HS-5 (cell line): ENCODE measurements at regions not wholly inside any gene's neighbourhood (a gene's known extent, or its start where the extent isn't known, plus 50 kb on each side); places are given as distances from the start of the nearest gene placed in this dataset.

ENCODE experiments used
- DNase-seq: peaks from one replicate; pipeline ENCODE4 v3.0.0-alpha.2; 2012; ENCODE audit warnings: low read depth

- no peak for DNase-seq
These were observed 69.8 kb upstream of the ESRRB start for GRCh38 chr14:76306131-76306530.

GRCh38 chr14:76307786-76308780 lies 67.9 kb upstream of the ESRRB start:
- DNase-seq, result peak; percentile 5

GRCh38 chr14:76309572-76310162 lies 66.3 kb upstream of the ESRRB start:
- no peak for DNase-seq

GRCh38 chr14:76311079-76311758 lies 64.7 kb upstream of the ESRRB start:
- no peak for DNase-seq

- DNase-seq, result no peak
These were observed 63.1 kb upstream of the ESRRB start for GRCh38 chr14:76312821-76313220.

GRCh38 chr14:76313303-76313702 lies 62.6 kb upstream of the ESRRB start:
- no peak for DNase-seq

- no peak for DNase-seq
These were observed 62.1 kb upstream of the ESRRB start for GRCh38 chr14:76313852-76314251.

- no peak for DNase-seq
These were observed 61.4 kb upstream of the ESRRB start for GRCh38 chr14:76314521-76315034.

GRCh38 chr14:76320486-76320885 lies 55.5 kb upstream of the ESRRB start:
- no peak for DNase-seq

- no peak for DNase-seq
These were observed 55.0 kb upstream of the ESRRB start for GRCh38 chr14:76320975-76321374.

GRCh38 chr14:76322594-76323220 lies 53.2 kb upstream of the ESRRB start:
- no peak for DNase-seq

GRCh38 chr14:76323331-76324050 lies 52.4 kb upstream of the ESRRB start:
- DNase-seq, result no peak

- DNase-seq, result no peak
These were observed 51.8 kb upstream of the ESRRB start for GRCh38 chr14:76324133-76324532.
